Osteoblast (primary cell): ENCODE measurements at regions not wholly inside any gene's neighbourhood (a gene's known extent, or its start where the extent isn't known, plus 50 kb on each side); places are given as distances from the start of the nearest gene placed in this dataset.
A peak's percentile ranks its signal among the peaks of the same experiment; 100 is the strongest.

Experiments
- DNase-seq: peaks from one replicate; pipeline ENCODE4 v3.0.0; 2011; ENCODE audit warnings: low spot score, mixed read lengths; ENCODE audit not compliant: insufficient read length; ENCODE audit errors: missing footprints
- H2AFZ ChIP-seq: 2 replicates; pipeline ENCODE4 v1.6.0; 2011; ENCODE audit warnings: mild to moderate bottlenecking, low read length
- H3K27ac ChIP-seq: 2 replicates; pipeline ENCODE4 v1.5.1; 2011; ENCODE audit warnings: mild to moderate bottlenecking, low read depth, low read length, moderate library complexity
- H3K27me3 ChIP-seq: 2 replicates; pipeline ENCODE4 v1.6.0; 2012; ENCODE audit warnings: mild to moderate bottlenecking, control low read depth, inconsistent platforms, low read length, moderate library complexity; ENCODE audit not compliant: insufficient read depth
- H3K36me3 ChIP-seq: 2 replicates; pipeline ENCODE4 v1.5.1; 2011; ENCODE audit warnings: mild to moderate bottlenecking, low read length, control low read depth, moderate library complexity; ENCODE audit not compliant: insufficient read depth
- H3K4me1 ChIP-seq: 2 replicates; pipeline ENCODE4 v1.5.1; 2011; ENCODE audit warnings: mild to moderate bottlenecking, low read length, control low read depth, moderate library complexity; ENCODE audit not compliant: insufficient read depth
- H3K4me2 ChIP-seq: 2 replicates; pipeline ENCODE4 v1.6.0; 2011; ENCODE audit warnings: mild to moderate bottlenecking, low read length; ENCODE audit not compliant: insufficient read depth
- H3K4me3 ChIP-seq: fragments of 200-600 bp; sonication (generic); 3 replicates; pipeline ENCODE4 v1.5.1; 2012; ENCODE audit warnings: mild to moderate bottlenecking, low read length, inconsistent platforms; ENCODE audit not compliant: insufficient read depth
- H3K79me2 ChIP-seq: 2 replicates; pipeline ENCODE4 v1.6.0; 2012; ENCODE audit warnings: mild to moderate bottlenecking, low read length, control low read depth, inconsistent platforms; ENCODE audit not compliant: insufficient read depth
- H3K9me3 ChIP-seq: 2 replicates; pipeline ENCODE4 v1.5.1; 2011; ENCODE audit warnings: low read depth, low read length, control low read depth
- H4K20me1 ChIP-seq: 2 replicates; pipeline ENCODE4 v1.6.0; 2012; ENCODE audit warnings: mild to moderate bottlenecking, low read length, control low read depth; ENCODE audit not compliant: insufficient read depth
- CTCF ChIP-seq: IDR thresholded peaks from 2 replicates; pipeline ENCODE4 v1.5.1; 2011; ENCODE audit warnings: mild to moderate bottlenecking, low read depth, low read length, moderate library complexity; ENCODE audit errors: extremely low read depth

- Histone ChIP-seq H3K4me2 (no peak overlapping the region), H3K27ac (peak overlapping the region; percentile 67), H2AFZ (no peak overlapping the region), H3K4me1 (peaks cover 21% of the 10 kb centered on the region), H3K27me3 (no peaks in the 10 kb centered on the region), H3K9me3 (no peaks in the 10 kb centered on the region), H3K79me2 (no peaks in the 10 kb centered on the region), H3K4me3 (no peak overlapping the region), H4K20me1 (no peaks in the 10 kb centered on the region), H3K36me3 (no peaks in the 10 kb centered on the region)
- no peak for TF ChIP-seq CTCF
- DNase-seq: peak; percentile 62
Measured at GRCh38 chrX:13469963-13470684, 99.3 kb upstream of the EGFL6 start.

GRCh38 chrX:13468096-13468495 lies 101.3 kb upstream of the EGFL6 start:
- H3K4me3 ChIP-seq: no peak overlapping the region
- no peaks in the 10 kb centered on the region for H3K79me2 ChIP-seq
- H3K4me2 ChIP-seq: no peak overlapping the region
- no peak overlapping the region for H2AFZ ChIP-seq
- H3K27ac ChIP-seq: no peak overlapping the region
- H3K27me3 ChIP-seq: no peaks in the 10 kb centered on the region
- DNase-seq: no peak
- TF ChIP-seq CTCF: no peak
- H3K4me1 ChIP-seq: peaks cover 18% of the 10 kb centered on the region
- no peaks in the 10 kb centered on the region for H4K20me1 ChIP-seq
- no peaks in the 10 kb centered on the region for H3K9me3 ChIP-seq
- H3K36me3 ChIP-seq: no peaks in the 10 kb centered on the region

GRCh38 chrX:13467243-13467642 lies 102.2 kb upstream of the EGFL6 start:
- no peaks in the 10 kb centered on the region for H3K79me2 ChIP-seq
- no peak overlapping the region for H3K27ac ChIP-seq
- no peaks in the 10 kb centered on the region for H3K9me3 ChIP-seq
- H3K4me3 ChIP-seq: no peak overlapping the region
- H2AFZ ChIP-seq: no peak overlapping the region
- no peak overlapping the region for H3K4me2 ChIP-seq
- no peak for TF ChIP-seq CTCF
- H4K20me1 ChIP-seq: no peaks in the 10 kb centered on the region
- no peak for DNase-seq
- H3K36me3 ChIP-seq: no peaks in the 10 kb centered on the region
- H3K4me1 ChIP-seq: peaks cover 12% of the 10 kb centered on the region
- no peaks in the 10 kb centered on the region for H3K27me3 ChIP-seq

GRCh38 chrX:13464599-13465275 lies 104.7 kb upstream of the EGFL6 start:
- H3K36me3 ChIP-seq: no peaks in the 10 kb centered on the region
- H3K27ac ChIP-seq: no peak overlapping the region
- no peak for DNase-seq

More at GRCh38 chrX:13464599-13465275, 104.7 kb upstream of the EGFL6 start:
- no peak for TF ChIP-seq CTCF
- Histone ChIP-seq H3K4me3 (no peak overlapping the region), H3K79me2 (no peaks in the 10 kb centered on the region), H4K20me1 (no peaks in the 10 kb centered on the region), H2AFZ (peak overlapping the region; percentile 2), H3K9me3 (no peaks in the 10 kb centered on the region), H3K27me3 (no peaks in the 10 kb centered on the region), H3K4me1 (no peaks in the 10 kb centered on the region), H3K4me2 (no peak overlapping the region)
